HG03064 (cell line): ENCODE measurements at regions not wholly inside any gene's neighbourhood (a gene's known extent, or its start where the extent isn't known, plus 50 kb on each side); places are given as distances from the start of the nearest gene placed in this dataset.
"Not testable (repeated sequence)": the region's sequence is repeated elsewhere in the genome, so short reads cannot be mapped to it uniquely, and the experiment has no call there.

Experiments used
- ATAC-seq: cut with Tn5 transposase; IDR thresholded peaks from one replicate; pipeline ENCODE4 v1.9.1; 2021; ENCODE audit warnings: low read depth; ENCODE audit not compliant: unreplicated experiment

DNA sequence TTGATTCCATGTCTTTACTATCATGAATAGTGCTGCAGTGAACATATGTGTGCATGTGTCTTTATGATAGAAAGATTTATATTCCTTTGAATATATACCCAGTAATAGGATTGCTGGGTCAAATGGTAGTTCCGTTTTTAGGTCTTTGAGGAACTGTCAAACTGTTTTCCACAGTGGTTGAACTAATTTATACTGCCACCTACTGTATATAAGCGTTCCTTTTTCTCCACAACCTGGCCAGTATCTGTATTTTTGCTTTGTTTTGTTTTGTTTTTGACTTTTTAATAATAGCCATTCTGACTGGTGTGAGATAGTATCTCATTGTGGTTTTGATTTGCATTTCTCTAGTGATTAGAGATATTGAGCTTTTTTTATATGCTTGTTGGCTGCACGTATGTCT lies 641.6 kb downstream of the SUCLG1 start:
- ATAC-seq = no peak

GRCh38 chr2:83808878-83809277 lies 650.2 kb downstream of the SUCLG1 start:
- ATAC-seq = no peak

DNA sequence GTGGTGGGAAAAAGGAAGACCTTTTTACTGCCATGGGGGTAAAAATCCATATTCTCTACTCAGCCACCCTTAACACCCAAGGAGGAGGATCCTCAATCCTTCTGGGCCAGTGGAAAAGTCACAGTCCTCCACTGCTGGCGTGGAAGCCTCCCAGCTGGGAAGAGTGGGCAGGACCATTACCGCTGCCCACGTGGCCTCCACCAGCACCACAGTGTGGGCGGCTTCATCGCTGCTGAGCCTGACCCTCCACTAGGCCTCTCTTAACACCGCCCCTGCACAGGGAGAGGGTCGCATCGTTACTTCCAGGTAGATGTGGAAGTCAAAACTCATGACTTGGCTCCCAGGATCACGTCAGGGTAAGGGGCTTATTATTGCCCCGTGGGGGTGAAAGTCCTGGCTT lies 656.5 kb downstream of the SUCLG1 start:
- ATAC-seq = no peak

DNA sequence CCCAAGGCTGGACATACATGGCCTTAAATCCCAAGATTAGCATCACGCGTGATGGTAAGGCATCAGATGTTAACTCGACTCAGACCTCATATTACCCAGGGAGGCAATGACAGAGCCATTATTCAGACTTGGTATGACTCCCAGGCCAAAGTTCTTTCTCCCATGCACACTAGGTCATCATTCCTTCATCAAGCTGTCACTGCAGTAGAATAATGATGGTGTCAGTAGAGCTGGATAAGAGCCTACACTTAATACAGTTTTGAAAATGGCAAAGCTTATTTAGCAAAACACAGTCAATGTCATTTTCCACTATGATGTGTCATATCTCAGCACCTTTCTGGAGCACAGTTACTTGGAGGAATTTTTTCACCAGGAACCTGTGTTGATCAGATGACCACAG lies 663.3 kb downstream of the SUCLG1 start:
- no peak for ATAC-seq

DNA sequence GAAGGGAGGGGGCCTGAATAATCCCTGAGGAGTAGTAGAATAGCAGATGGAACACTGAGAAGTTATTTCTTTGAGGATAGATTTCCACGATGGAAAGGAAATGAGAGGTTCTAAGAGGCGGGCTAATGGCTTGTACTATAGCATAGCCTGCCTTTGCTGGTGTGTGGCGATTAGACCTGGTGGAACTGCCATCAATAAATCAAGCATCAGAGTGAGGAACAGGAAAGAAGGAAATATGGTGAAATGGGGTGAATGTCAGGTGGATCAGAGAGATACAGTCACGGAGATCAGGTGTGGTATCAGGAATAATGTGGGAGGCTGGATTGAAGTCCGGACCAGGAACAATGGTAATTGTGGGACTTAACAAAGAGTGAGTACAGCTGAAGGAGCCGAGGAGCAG lies 668.6 kb downstream of the SUCLG1 start:
- not testable (repeated sequence) for ATAC-seq

GRCh38 chr2:83789674-83790073 lies 669.4 kb downstream of the SUCLG1 start:
- ATAC-seq = not testable (repeated sequence)

GRCh38 chr2:83788938-83789566 lies 670.0 kb downstream of the SUCLG1 start:
- not testable (repeated sequence) for ATAC-seq

GRCh38 chr2:83787189-83787588 lies 671.9 kb downstream of the SUCLG1 start:
- ATAC-seq = no peak

DNA sequence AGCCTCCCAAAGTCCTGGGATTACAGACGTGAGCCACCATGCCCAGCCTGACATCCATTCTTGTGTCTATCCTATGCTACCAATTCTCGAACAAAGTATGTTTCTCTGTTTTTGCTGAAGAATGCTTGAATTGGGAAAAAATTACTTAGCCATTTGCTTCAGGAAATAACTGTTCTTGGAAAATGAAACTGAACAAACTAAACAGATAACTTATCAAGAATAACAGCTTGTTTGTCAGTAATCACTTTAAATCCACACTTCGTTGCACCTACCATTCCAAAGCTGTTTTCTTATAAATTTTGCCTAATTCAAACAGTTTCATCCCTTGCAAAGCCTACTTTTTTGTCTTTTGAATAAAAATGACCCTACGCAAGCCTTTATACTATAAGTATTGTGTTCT lies 672.9 kb downstream of the SUCLG1 start:
- ATAC-seq = no peak

GRCh38 chr2:83784947-83785346 lies 674.1 kb downstream of the SUCLG1 start:
- no peak for ATAC-seq

- no peak for ATAC-seq
Measured at GRCh38 chr2:83784315-83784714, 674.8 kb downstream of the SUCLG1 start.

GRCh38 chr2:83782122-83782521 lies 677.0 kb downstream of the SUCLG1 start:
- no peak for ATAC-seq

- no peak for ATAC-seq
Measured at GRCh38 chr2:83764447-83765005, 694.6 kb downstream of the SUCLG1 start.

- ATAC-seq = no peak
Measured at GRCh38 chr2:83757329-83757728, 701.8 kb downstream of the SUCLG1 start.

DNA sequence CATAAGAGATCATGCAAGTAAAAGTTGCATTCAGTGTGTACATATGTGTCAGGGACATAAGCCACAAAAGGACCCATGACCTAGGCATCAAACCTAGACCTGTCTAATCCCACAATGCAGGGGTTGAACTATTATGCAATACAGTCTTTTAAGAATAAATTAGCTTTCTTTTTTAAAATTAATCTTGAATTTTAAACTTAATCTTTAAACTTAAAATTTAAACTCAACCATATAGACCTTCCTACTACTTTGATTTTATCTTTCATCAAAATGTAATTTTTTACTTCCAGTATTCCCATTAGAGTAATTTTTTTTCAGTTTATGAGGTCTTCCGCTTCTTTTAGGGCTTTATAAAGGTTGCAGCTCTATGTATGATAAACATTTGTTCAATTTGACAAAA lies 702.9 kb downstream of the SUCLG1 start:
- no peak for ATAC-seq

- no peak for ATAC-seq
Measured at GRCh38 chr2:83747141-83747540, 711.9 kb downstream of the SUCLG1 start.

DNA sequence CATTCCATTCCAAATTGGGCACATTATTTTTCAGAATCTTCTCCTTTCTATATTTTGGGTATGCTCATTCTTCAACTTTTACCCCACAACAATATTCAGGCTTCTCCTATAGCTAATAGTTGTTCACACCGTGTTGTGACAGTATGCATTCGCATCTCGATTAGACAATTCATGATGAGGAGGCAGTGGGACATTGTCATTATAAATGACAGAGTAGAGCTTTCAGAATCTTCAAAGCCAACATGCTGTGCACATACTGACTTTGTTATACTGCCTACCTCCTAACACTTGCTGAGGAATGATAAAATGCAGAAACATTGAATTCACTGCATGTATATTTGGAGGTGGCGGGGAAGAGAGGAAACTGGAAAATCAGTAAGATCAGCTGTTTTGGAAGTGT lies 714.2 kb downstream of the SUCLG1 start:
- ATAC-seq = no peak

DNA sequence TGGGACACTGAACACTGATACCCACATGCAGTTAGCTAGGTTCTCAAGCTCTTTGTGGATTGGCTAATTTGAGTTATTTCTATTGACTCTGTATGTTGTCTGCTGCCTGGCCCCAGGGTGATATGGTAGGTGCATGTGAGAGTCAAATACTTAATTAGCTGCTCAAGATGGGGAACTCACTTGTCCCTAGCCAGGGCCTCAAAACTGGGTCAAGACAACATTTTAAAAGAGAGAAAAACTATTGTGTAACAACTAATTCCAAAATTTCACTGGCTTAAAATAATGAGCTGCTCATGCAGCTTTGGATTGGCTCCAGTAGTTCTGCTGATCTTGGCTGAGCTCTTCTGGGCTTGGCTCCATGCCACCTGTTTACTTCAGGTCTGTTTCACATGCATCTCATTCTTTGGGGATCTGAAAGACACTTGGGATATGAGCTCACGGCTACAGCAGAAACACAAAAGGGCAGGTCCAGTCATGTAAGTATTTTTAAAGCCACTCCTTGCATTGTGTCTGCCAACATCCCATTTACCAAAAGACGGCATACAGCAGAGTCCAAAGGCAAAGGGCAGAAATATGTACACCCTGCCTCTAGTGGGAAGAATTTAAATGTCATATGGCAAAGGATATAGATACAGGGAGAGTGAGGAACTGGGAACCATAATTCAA lies 716.8 kb downstream of the SUCLG1 start:
- ATAC-seq = no peak

DNA sequence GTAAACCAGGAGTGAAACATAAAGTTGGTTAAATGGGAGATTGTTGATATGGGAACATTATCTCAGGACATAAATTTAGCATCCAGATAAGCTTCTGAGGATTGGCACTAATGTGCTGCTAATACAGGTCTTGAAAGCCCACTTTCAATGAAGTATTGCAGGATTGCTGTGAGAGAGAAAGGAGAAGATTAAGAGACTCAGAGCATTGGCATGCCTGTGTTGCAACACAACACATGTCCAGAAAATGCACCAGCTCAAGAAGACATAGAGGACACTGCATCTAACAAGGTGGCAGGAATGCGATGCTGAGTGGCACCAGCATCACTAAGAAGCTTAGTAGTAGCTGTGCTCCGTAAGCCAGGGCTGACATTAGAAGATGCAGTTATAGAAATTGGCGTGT lies 728.9 kb downstream of the SUCLG1 start:
- no peak for ATAC-seq

- no peak for ATAC-seq
Measured at GRCh38 chr2:83725735-83726134, 733.3 kb downstream of the SUCLG1 start.

DNA sequence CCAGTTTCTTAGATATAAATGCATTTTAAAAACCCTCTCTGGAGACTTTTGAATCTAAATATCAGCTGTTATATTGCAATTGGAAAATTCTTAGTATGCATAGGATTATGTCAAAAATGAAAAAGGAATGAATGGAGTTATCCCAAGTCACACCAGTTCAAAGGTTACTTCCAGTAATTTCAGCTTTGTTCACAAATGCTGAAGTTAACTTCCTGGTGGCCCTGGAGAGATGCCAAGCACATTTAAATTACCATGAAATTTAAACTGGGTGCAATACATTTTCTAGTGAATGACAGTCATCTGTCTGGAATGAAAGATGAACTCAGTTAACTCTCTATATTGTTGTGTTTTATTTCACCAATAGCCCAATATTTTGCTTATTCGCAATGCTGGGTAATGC lies 753.9 kb downstream of the SUCLG1 start:
- ATAC-seq = no peak

GRCh38 chr2:83703598-83703997 lies 755.5 kb downstream of the SUCLG1 start:
- no peak for ATAC-seq
